Mesenchymal stem cell (in vitro differentiated cells and primary cell): ENCODE measurements at regions not wholly inside any gene's neighbourhood (a gene's known extent, or its start where the extent isn't known, plus 50 kb on each side); places are given as distances from the start of the nearest gene placed in this dataset.

ENCODE experiments used
- DNase-seq: peaks from one replicate; pipeline ENCODE4 v3.0.0-alpha.2; 2013
- H2AFZ ChIP-seq: one replicate; pipeline ENCODE4 v1.6.1; 2013; ENCODE audit warnings: low read depth, mild to moderate bottlenecking, control low read depth, inconsistent platforms, low read length, moderate library complexity
- H2AK5ac ChIP-seq: 2 replicates; pipeline ENCODE4 v1.6.1; 2013; ENCODE audit warnings: low read length, moderate library complexity, mild to moderate bottlenecking, inconsistent platforms; ENCODE audit not compliant: severe bottlenecking
- H2BK120ac ChIP-seq: one replicate; pipeline ENCODE4 v1.6.1; 2013; ENCODE audit warnings: low read depth, mild to moderate bottlenecking, inconsistent platforms, low read length, moderate library complexity
- H2BK12ac ChIP-seq, 2 experiments: one replicate each; pipeline ENCODE4 v1.6.1; 2013; ENCODE audit warnings: inconsistent platforms in 2 of 2, low read length in 2 of 2, mild to moderate bottlenecking in 2 of 2, moderate library complexity in 2 of 2, control low read depth in 1 of 2
- H2BK15ac ChIP-seq: one replicate; pipeline ENCODE4 v1.6.1; 2013; ENCODE audit warnings: mild to moderate bottlenecking, low read depth, inconsistent platforms; ENCODE audit not compliant: poor library complexity, severe bottlenecking
- H2BK5ac ChIP-seq: 2 replicates; pipeline ENCODE4 v1.6.1; 2013; ENCODE audit warnings: low read depth, mild to moderate bottlenecking, low read length, control low read depth, inconsistent platforms; ENCODE audit not compliant: poor library complexity, severe bottlenecking
- H3K14ac ChIP-seq, 2 experiments: one replicate each; pipeline ENCODE4 v1.6.1; 2013; ENCODE audit warnings: inconsistent platforms in 2 of 2, low read length in 2 of 2, control low read depth in 1 of 2, mild to moderate bottlenecking in 1 of 2, moderate library complexity in 1 of 2
- H3K18ac ChIP-seq, 2 experiments: one replicate each; pipeline ENCODE4 v1.6.1; 2013; ENCODE audit warnings: inconsistent platforms in 2 of 2, low read length in 2 of 2, control low read depth in 1 of 2, low read depth in 1 of 2, mild to moderate bottlenecking in 1 of 2
- H3K23ac ChIP-seq, 2 experiments: one replicate each; pipeline ENCODE4 v1.6.1; 2013; ENCODE audit warnings: inconsistent platforms in 2 of 2, low read length in 2 of 2, mild to moderate bottlenecking in 2 of 2, moderate library complexity in 2 of 2, control low read depth in 1 of 2
- H3K27ac ChIP-seq: 2 replicates; pipeline ENCODE4 v1.5.1; 2013; ENCODE audit warnings: mild to moderate bottlenecking, moderate library complexity, low read length, control low read depth, inconsistent platforms; ENCODE audit not compliant: poor library complexity, severe bottlenecking
- H3K27me3 ChIP-seq, 2 experiments: 2 replicates each; pipeline versions ENCODE4 v1.6.1 to v1.7.0; 2013; ENCODE audit warnings: low read length in 2 of 2, mild to moderate bottlenecking in 2 of 2, moderate library complexity in 2 of 2, control low read depth in 1 of 2, inconsistent platforms in 1 of 2; ENCODE audit not compliant: control insufficient read depth in 1 of 2, insufficient read depth in 1 of 2
- H3K36me3 ChIP-seq, 2 experiments: 2 replicates each; pipeline versions ENCODE4 v1.6.1 to v1.7.0; 2013; ENCODE audit warnings: low read length in 2 of 2, control low read depth in 1 of 2, inconsistent platforms in 1 of 2, low read depth in 1 of 2, mild to moderate bottlenecking in 1 of 2; ENCODE audit not compliant: insufficient read depth in 2 of 2, control insufficient read depth in 1 of 2
- H3K4ac ChIP-seq, 2 experiments: one replicate each; pipeline ENCODE4 v1.6.1; 2013; ENCODE audit warnings: inconsistent platforms in 2 of 2, low read length in 2 of 2, mild to moderate bottlenecking in 2 of 2, moderate library complexity in 2 of 2, control low read depth in 1 of 2, low read depth in 1 of 2
- H3K4me1 ChIP-seq: 2 replicates; pipeline ENCODE4 v1.6.1; 2013; ENCODE audit warnings: low read depth, low read length, control low read depth; ENCODE audit not compliant: control insufficient read depth, insufficient read depth
- H3K4me2 ChIP-seq: 2 replicates; pipeline ENCODE4 v1.6.1; 2013; ENCODE audit warnings: low read length, mild to moderate bottlenecking, inconsistent platforms; ENCODE audit not compliant: poor library complexity, severe bottlenecking
- H3K4me3 ChIP-seq, 2 experiments: 2 replicates each; pipeline versions ENCODE4 v1.5.1 to v1.7.0; 2013; ENCODE audit warnings: low read length in 2 of 2, mild to moderate bottlenecking in 2 of 2, control low read depth in 1 of 2, low read depth in 1 of 2; ENCODE audit not compliant: insufficient read depth in 1 of 2
- H3K79me1 ChIP-seq: replicated peaks from 2 replicates; pipeline ENCODE4 v1.6.1; 2013; ENCODE audit warnings: mild to moderate bottlenecking, control low read depth, low read length, inconsistent platforms; ENCODE audit not compliant: poor library complexity, severe bottlenecking
- H3K9ac ChIP-seq: 2 replicates; pipeline ENCODE4 v1.7.0; 2013; ENCODE audit warnings: mild to moderate bottlenecking, low read length, moderate library complexity
- H3K9me3 ChIP-seq: 2 replicates; pipeline ENCODE4 v1.7.0; 2013; ENCODE audit warnings: mild to moderate bottlenecking, low read length; ENCODE audit not compliant: control insufficient read depth
- H4K8ac ChIP-seq: one replicate; pipeline ENCODE4 v1.6.1; 2013; ENCODE audit warnings: inconsistent platforms, mild to moderate bottlenecking, low read length, moderate library complexity
- H4K91ac ChIP-seq: one replicate; pipeline ENCODE4 v1.6.1; 2013; ENCODE audit warnings: mild to moderate bottlenecking, low read length, inconsistent platforms
- WGBS: methylation state at CpG from one replicate; pipeline ENCODE4 v1.1.7; 2013; ENCODE audit warnings: mixed read lengths; 5-methylcytosine and 5-hydroxymethylcytosine counted together

DNA sequence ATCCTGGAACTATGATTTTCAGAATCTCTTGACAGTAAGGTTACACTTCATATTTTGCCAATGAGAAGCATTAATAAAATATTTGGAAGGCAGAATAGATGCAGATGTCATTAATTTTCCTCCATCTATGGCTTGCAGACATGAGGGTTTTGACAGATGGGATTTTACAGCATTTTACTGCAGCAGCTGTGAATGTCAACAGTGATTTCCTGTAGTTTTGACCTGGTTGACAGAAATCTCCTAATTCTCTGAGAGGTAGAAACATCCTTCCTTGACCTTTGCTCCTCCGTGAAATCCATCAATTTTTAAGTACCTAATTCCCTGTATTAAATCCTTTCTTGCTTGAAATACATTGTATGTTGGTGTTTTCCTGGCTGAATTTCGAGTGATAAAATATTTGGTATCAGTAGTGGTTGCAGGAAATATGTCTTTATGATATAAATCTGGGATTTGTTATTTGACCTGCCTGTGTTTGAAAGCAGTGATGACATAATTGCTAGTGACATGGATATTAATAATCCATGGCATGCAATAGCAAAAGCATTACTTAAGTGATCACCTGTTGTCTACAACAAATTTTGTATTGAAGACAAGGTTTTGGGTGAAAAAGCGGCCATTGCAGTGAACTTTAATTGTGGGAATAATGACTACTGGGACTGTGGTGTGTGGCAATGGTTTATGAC, 73.9 kb downstream of the HLX start:
- H3K4me2 ChIP-seq: no peak overlapping the region
- H3K4me1 ChIP-seq: no peaks in the 10 kb centered on the region
- no peak overlapping the region for H3K4ac ChIP-seq
- no peaks in the 10 kb centered on the region for H3K36me3 ChIP-seq
- no peak overlapping the region for H2BK15ac ChIP-seq
- H3K9ac ChIP-seq: no peak overlapping the region
- H3K14ac ChIP-seq: no peak overlapping the region
- no peak for DNase-seq
- no peaks in the 10 kb centered on the region for H3K27me3 ChIP-seq
- whole genome bisulfite sequencing: 49% methylated on average over 2 of the region's 3 CpGs
- H2AK5ac ChIP-seq: no peak overlapping the region
- H2BK120ac ChIP-seq: no peak overlapping the region
- H3K18ac ChIP-seq: no peak overlapping the region
- no peak overlapping the region for H3K23ac ChIP-seq
- H4K8ac ChIP-seq: no peak overlapping the region
- no peak overlapping the region for H4K91ac ChIP-seq
- no peak overlapping the region for H2BK12ac ChIP-seq
- no peak overlapping the region for H3K27ac ChIP-seq
- H3K9me3 ChIP-seq: peaks cover 28% of the 10 kb centered on the region
- no peak overlapping the region for H3K4me3 ChIP-seq
- no peak overlapping the region for H2AFZ ChIP-seq
- H2BK5ac ChIP-seq: no peak overlapping the region
- no peaks in the 10 kb centered on the region for H3K79me1 ChIP-seq

DNA sequence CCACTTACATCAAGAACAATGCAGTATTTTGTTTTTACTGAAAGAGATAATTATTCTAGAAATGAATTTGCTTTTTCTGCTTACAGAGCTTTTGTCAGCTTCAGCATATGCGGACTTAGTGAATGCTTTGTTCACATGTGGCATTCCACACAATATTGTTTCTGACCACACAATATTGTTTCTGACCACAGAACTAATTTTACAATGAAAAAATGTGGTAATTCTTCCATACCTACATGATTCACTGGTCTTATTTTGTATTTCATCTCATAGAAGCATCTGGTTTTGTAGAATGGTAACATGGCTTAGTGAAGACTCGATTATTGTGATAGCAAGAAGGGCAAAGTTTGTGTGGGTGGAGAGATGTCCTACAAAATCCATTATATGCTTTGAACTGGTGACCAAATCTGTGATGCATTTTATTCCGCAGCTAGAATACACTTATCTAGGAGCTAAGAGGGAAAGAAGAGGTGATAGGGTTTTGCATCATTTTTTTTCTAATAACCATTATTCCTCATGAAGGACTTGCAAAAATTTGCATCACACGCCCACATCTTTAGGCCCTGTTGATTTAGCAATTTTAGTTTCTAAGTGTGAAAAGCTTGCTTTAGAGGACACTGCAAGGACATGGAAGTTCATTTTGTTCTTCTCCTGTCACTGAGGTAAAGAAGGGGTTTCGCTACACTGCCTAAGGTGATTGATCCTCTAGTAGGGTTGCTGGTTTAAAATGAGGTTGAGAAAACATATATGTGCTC, 75.3 kb downstream of the HLX start:
- H2BK5ac ChIP-seq: no peak overlapping the region
- no peak overlapping the region for H3K14ac ChIP-seq
- H3K18ac ChIP-seq: no peak overlapping the region
- H3K4me3 ChIP-seq: no peak overlapping the region
- H3K79me1 ChIP-seq: no peaks in the 10 kb centered on the region
- no peaks in the 10 kb centered on the region for H3K27me3 ChIP-seq
- no peak overlapping the region for H3K4me2 ChIP-seq
- H3K36me3 ChIP-seq: no peaks in the 10 kb centered on the region
- 93% methylated on average over 4 of the region's 5 CpGs for WGBS
- no peak overlapping the region for H3K4ac ChIP-seq
- no peak overlapping the region for H4K8ac ChIP-seq
- H2BK12ac ChIP-seq: no peak overlapping the region
- H2BK120ac ChIP-seq: no peak overlapping the region
- no peak overlapping the region for H3K9ac ChIP-seq
- no peak overlapping the region for H2AFZ ChIP-seq
- peak overlapping the region; percentile 19 for H2AK5ac ChIP-seq
- no peak overlapping the region for H4K91ac ChIP-seq
- H3K4me1 ChIP-seq: no peaks in the 10 kb centered on the region
- no peak overlapping the region for H3K23ac ChIP-seq
- no peak overlapping the region for H3K27ac ChIP-seq
- peaks cover 16% of the 10 kb centered on the region for H3K9me3 ChIP-seq
- DNase-seq: no peak
- no peak overlapping the region for H2BK15ac ChIP-seq

GRCh38 chr1:220955116-220955515, 75.9 kb downstream of the HLX start:
- H3K36me3 ChIP-seq: no peaks in the 10 kb centered on the region

GRCh38 chr1:220956501-220957232, 77.4 kb downstream of the HLX start:
- Histone ChIP-seq H3K4me2 (no peak overlapping the region), H3K36me3 (no peaks in the 10 kb centered on the region), H2BK15ac (no peak overlapping the region), H3K9ac (peak overlapping the region; percentile 79), H3K27ac (peak overlapping the region; percentile 74), H3K14ac (no peak overlapping the region), H3K79me1 (no peaks in the 10 kb centered on the region), H3K18ac (peak overlapping the region in 1 of 2 experiments; percentile 61), H3K9me3 (peaks cover under 1% of the 10 kb centered on the region), H4K91ac (no peak overlapping the region), H2AK5ac (no peak overlapping the region), H4K8ac (peak overlapping the region; percentile 51), H3K4ac (no peak overlapping the region), H3K23ac (no peak overlapping the region), H3K27me3 (no peaks in the 10 kb centered on the region), H2BK12ac (no peak overlapping the region), H2BK120ac (no peak overlapping the region), H3K4me3 (peak overlapping the region in 1 of 2 experiments; percentile 7), H2BK5ac (no peak overlapping the region), H2AFZ (no peak overlapping the region), H3K4me1 (no peaks in the 10 kb centered on the region)
- no peak for DNase-seq
- 67% methylated on average over 1 of the region's 2 CpGs for WGBS

More at GRCh38 chr1:220955116-220955515, 75.9 kb downstream of the HLX start:
- Histone ChIP-seq H2AK5ac (peak overlapping the region; percentile 19), H4K8ac (no peak overlapping the region), H2BK5ac (no peak overlapping the region), H4K91ac (no peak overlapping the region), H2AFZ (no peak overlapping the region), H3K4ac (no peak overlapping the region), H3K4me2 (no peak overlapping the region), H3K18ac (no peak overlapping the region), H3K23ac (no peak overlapping the region), H3K4me3 (no peak overlapping the region), H3K79me1 (no peaks in the 10 kb centered on the region), H3K9me3 (peaks cover 10% of the 10 kb centered on the region), H2BK12ac (no peak overlapping the region), H3K4me1 (no peaks in the 10 kb centered on the region), H2BK15ac (no peak overlapping the region), H3K27ac (no peak overlapping the region), H3K14ac (no peak overlapping the region), H2BK120ac (no peak overlapping the region), H3K9ac (no peak overlapping the region), H3K27me3 (no peaks in the 10 kb centered on the region)
- DNase-seq: no peak
- WGBS: 78% methylated on average over 1 of the region's 4 CpGs
